HG03108 (cell line): ENCODE measurements at regions not wholly inside any gene's neighbourhood (a gene's known extent, or its start where the extent isn't known, plus 50 kb on each side); places are given as distances from the start of the nearest gene placed in this dataset.
"Not testable (repeated sequence)": the region's sequence is repeated elsewhere in the genome, so short reads cannot be mapped to it uniquely, and the experiment has no call there.

Experiments used
- ATAC-seq: cut with Tn5 transposase; IDR thresholded peaks from one replicate; pipeline ENCODE4 v1.9.1; 2021; ENCODE audit warnings: moderate library complexity; ENCODE audit not compliant: unreplicated experiment

GRCh38 chr13:88376760-88377388 is 705.7 kb downstream of the SLITRK5 start:
- ATAC-seq = no peak

GRCh38 chr13:88377852-88378251 is 706.7 kb downstream of the SLITRK5 start:
- no peak for ATAC-seq

GRCh38 chr13:88384542-88384941 is 713.4 kb downstream of the SLITRK5 start:
- no peak for ATAC-seq

- ATAC-seq = no peak
Observed at GRCh38 chr13:88395804-88396203, 724.6 kb downstream of the SLITRK5 start.

GRCh38 chr13:88411696-88412095 is 740.5 kb downstream of the SLITRK5 start:
- ATAC-seq = no peak

GRCh38 chr13:88417801-88418200 is 746.6 kb downstream of the SLITRK5 start:
- no peak for ATAC-seq

GRCh38 chr13:88424463-88424862 is 753.3 kb downstream of the SLITRK5 start:
- no peak for ATAC-seq

GRCh38 chr13:88426661-88427060 is 755.5 kb downstream of the SLITRK5 start:
- no peak for ATAC-seq

- ATAC-seq = no peak
Observed at GRCh38 chr13:88429862-88430261, 758.7 kb downstream of the SLITRK5 start.

- no peak for ATAC-seq
Observed at GRCh38 chr13:88434953-88435352, 763.8 kb downstream of the SLITRK5 start.

GRCh38 chr13:88436974-88437373 is 765.8 kb downstream of the SLITRK5 start:
- ATAC-seq = no peak

GRCh38 chr13:88450515-88450914 is 779.3 kb downstream of the SLITRK5 start:
- ATAC-seq = no peak

GRCh38 chr13:88456151-88456550 is 785.0 kb downstream of the SLITRK5 start:
- no peak for ATAC-seq

- no peak for ATAC-seq
Observed at GRCh38 chr13:88459331-88459730, 788.2 kb downstream of the SLITRK5 start.

GRCh38 chr13:88461272-88462009 is 790.3 kb downstream of the SLITRK5 start:
- no peak for ATAC-seq

GRCh38 chr13:88464851-88465250 is 793.7 kb downstream of the SLITRK5 start:
- no peak for ATAC-seq

GRCh38 chr13:88472316-88472715 is 801.1 kb downstream of the SLITRK5 start:
- no peak for ATAC-seq

- ATAC-seq = no peak
Observed at GRCh38 chr13:88483202-88483601, 812.0 kb downstream of the SLITRK5 start.

- ATAC-seq = no peak
Observed at GRCh38 chr13:88507909-88508308, 836.7 kb downstream of the SLITRK5 start.

GRCh38 chr13:88512993-88513392 is 841.8 kb downstream of the SLITRK5 start:
- not testable (repeated sequence) for ATAC-seq

GRCh38 chr13:88526186-88526852 is 855.1 kb downstream of the SLITRK5 start:
- no peak for ATAC-seq

- ATAC-seq = no peak
Observed at GRCh38 chr13:88526853-88527215, 855.7 kb downstream of the SLITRK5 start.
